Suppressor macrophage treated with lipopolysaccharide for 4 hours (primary cell): ENCODE measurements at regions not wholly inside any gene's neighbourhood (a gene's known extent, or its start where the extent isn't known, plus 50 kb on each side); places are given as distances from the start of the nearest gene placed in this dataset.

Experiments used
- DNase-seq: peaks from one replicate; pipeline ENCODE4 v3.0.0-alpha.2; 2020

- no peak for DNase-seq
Measured at GRCh38 chr14:66121859-66122258, 364.3 kb upstream of the CCDC196 start.

DNA sequence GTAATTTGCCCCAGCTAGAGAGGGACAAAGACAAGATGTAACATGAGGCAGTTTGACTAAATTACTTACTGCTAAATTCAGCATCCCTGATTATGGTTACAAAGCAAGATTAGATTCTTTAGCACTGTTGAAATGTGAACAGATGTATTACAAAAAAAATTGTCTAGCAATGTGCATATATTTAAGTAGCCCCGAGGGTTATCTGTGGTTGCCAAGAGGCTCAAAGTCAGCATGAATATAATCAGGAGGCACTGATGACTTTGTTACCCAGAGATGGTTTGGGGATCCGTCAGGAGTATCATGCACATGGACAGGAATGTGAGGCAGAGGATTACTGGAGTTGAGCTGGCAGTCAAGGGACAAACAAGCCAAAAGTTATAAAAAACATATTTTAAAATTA lies 356.9 kb upstream of the CCDC196 start:
- DNase-seq, result no peak

DNA sequence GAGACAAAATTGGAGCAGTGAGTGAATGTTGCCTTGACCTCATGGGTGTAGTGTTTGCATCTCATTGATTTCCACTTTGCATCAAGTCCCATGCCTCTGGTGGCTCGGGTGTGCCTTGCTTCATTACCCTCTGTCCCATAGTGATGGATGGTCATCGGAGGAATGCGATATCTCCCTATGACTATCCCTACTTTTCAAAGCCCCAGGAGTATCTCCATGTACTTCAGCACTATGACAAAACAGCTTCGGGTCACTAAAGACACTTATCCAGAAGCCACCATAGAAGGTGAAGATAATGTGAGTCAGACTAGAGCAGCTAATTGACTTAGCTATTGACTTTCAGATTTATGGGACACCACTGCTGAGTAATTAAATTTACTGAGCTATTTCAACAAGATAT lies 355.1 kb upstream of the CCDC196 start:
- no peak for DNase-seq

- DNase-seq, result no peak
Measured at GRCh38 chr14:66133666-66134065, 352.5 kb upstream of the CCDC196 start.

GRCh38 chr14:66135831-66136230 lies 350.3 kb upstream of the CCDC196 start:
- no peak for DNase-seq

DNA sequence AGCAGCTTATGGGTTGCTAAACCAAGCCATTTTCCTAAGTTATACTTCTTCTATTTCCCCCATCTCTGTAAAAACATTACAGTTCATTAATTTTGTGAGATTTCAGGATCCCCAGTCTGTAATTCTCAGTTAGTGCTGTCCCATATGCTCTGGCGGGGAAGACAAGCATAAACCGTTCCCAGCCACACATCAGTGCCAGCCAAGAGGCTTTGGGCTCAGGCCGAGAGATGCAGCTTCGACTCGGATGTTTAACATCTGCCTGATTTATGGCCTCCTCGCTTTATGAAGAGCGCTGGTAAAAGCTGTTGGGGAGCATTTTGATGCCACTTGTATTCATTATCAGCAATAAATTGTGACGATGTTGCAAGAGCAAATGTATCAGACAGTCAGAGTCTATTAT lies 349.1 kb upstream of the CCDC196 start:
- no peak for DNase-seq

DNA sequence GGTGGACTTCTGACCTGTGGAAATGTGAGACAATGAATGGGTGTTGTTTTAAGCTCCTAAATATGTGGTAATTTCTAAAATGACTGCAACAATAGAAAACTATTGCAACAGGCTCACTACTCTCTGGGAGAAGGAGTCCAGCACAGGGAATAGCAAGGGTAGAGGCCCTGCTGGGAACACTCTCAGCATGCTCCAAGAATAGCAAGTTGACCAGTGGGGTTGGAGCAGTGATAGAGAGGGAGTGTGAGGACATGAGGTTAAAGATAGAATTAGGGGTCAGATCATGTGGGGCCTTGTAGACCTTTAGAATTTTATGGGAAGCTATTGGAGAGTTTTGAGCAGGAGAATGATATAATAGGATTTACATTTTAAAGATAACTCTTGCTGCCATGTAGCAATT lies 346.7 kb upstream of the CCDC196 start:
- no peak for DNase-seq

GRCh38 chr14:66140213-66140918 lies 345.8 kb upstream of the CCDC196 start:
- peak; percentile 26 for DNase-seq

- DNase-seq, result no peak
Measured at GRCh38 chr14:66140963-66141362, 345.2 kb upstream of the CCDC196 start.

- DNase-seq, result no peak
Measured at GRCh38 chr14:66141733-66142132, 344.4 kb upstream of the CCDC196 start.

DNA sequence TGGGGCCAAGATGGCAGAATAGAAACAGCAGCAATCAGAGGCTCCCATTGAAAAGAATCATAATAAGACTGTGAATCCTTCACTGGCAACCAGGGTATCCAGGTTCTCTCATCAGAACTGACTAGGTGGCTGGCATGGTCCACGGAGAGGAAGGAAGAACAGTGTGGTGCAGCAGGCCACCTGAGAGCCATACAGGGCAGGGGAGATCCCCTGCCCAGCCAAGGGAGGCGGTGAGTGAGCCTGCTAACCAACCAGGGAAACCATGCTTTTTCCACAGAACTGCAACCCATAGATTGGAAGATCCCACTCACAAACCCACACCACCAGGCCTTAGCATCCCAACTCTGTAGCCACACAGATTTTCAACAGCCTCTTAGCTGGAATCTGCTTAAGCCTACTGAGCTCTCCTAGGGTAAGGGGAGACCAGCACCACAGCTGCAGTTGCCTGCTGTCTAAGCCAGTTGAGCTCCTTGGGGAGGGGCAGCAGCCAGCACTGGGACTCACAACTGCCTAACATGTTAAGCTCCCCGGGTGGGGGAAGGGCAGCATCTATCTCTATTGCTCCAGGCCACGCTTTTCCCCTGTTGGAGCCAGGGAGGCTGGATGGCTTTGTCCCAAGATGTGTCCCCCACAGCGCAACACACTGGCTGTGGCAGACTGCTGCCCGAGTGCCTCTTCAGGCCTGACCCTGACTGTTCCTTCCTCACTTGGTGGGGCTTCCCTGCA lies 342.6 kb upstream of the CCDC196 start:
- no peak for DNase-seq

DNA sequence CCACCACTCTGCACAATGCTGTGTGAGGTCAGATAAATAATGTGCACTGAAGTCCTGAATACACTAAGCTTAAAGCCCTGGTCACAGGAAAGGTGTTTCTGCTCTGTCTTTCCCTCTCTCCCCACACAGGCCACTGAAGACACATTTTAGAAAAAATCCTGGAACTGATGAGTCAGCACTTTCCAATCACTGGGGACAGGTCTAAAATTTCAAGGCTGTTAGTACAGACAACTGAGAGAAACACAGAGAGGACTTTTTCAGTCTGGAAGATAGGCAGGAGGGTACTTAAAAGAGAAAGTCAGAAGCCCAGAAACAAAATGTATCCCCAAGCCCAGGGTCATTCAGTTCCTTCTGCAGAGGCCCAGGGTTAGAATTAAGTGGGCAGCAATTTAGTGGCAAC lies 333.9 kb upstream of the CCDC196 start:
- no peak for DNase-seq

- no peak for DNase-seq
Measured at GRCh38 chr14:66152747-66153146, 333.4 kb upstream of the CCDC196 start.

- DNase-seq, result no peak
Measured at GRCh38 chr14:66163023-66163422, 323.1 kb upstream of the CCDC196 start.

DNA sequence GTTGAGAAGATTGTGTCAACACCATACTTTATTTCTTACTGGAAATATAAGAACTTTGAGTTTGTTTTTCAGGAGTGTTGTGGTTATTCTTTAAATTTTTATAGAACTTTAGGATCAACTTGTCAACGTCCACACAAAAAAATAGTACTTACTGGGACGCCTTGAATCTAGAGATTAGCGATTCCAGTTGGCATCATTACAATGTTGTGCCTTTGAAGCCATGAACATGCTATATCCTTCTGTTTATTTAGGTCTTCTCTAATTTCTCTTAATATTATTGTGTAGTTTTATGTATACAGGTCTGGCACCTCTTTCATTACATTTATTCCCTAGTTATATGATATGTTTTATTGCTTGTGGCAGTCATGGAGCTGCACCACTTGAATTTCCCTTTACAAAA lies 320.8 kb upstream of the CCDC196 start:
- DNase-seq, result no peak

DNA sequence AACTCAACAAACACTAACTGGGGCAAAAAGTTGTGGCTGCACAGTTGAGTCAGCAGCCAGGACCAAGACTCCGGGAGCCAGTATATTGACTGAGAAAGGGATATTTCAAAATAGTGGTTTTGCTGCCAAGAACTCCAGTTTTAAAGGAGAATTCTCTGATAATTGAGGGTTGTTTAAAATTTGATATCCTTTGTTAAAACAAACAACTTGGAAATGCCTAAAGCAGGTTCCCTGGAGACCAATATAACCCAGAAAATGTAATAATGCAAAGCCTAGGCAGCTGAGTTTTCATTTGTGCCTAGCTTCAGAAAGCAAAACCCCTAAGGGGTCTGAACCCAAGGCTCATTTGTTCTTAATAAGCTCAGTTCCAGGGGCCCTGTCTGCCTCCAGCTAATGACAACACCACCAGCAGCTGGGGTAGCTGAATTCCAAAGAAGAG lies 311.7 kb upstream of the CCDC196 start:
- DNase-seq, result no peak

- DNase-seq, result no peak
Measured at GRCh38 chr14:66177935-66178334, 308.2 kb upstream of the CCDC196 start.

- DNase-seq, result no peak
Measured at GRCh38 chr14:66196670-66197069, 289.5 kb upstream of the CCDC196 start.

DNA sequence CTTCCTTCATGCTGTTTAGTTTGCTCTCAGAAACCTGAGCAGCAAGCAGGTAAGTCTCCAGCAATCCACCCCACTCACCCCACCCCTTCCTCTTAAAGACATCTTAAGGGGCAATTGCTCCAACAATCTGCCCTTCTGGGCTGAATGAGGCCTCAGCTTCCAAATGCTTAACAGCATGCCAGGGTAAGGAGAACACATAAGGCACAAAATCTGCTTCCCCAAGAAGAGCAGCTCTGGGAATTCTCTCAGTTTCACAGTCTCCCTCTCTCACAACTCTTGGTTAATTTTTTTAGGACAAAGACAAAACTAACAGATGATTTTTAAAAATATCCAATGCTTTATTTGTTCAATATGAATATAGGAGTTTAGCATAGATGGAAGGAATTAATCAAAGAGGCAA lies 288.9 kb upstream of the CCDC196 start:
- DNase-seq, result no peak

GRCh38 chr14:66206554-66206953 lies 279.6 kb upstream of the CCDC196 start:
- DNase-seq, result no peak

GRCh38 chr14:66216763-66217162 lies 269.4 kb upstream of the CCDC196 start:
- DNase-seq, result no peak

GRCh38 chr14:66219886-66220285 lies 266.3 kb upstream of the CCDC196 start:
- no peak for DNase-seq

GRCh38 chr14:66224492-66225178 lies 261.5 kb upstream of the CCDC196 start:
- no peak for DNase-seq

- DNase-seq, result no peak
Measured at GRCh38 chr14:66225337-66225736, 260.8 kb upstream of the CCDC196 start.
